PFSK-1 (cell line): ENCODE measurements at regions not wholly inside any gene's neighbourhood (a gene's known extent, or its start where the extent isn't known, plus 50 kb on each side); places are given as distances from the start of the nearest gene placed in this dataset.

Experiments used
- FOXP2 ChIP-seq: optimal IDR thresholded peaks from 2 replicates; pipeline ENCODE3; 2011; ENCODE audit warnings: borderline replicate concordance, control low read depth, inconsistent platforms; ENCODE audit not compliant: insufficient read depth; ENCODE audit errors: extremely low read length, extremely low read depth
- POLR2AphosphoS5 ChIP-seq: IDR thresholded peaks from 2 replicates; pipeline ENCODE4 v1.6.1; 2012; ENCODE audit warnings: low read depth, mild to moderate bottlenecking, control low read depth, low read length, moderate library complexity
- REST ChIP-seq, 2 experiments: IDR thresholded peaks; 2 replicates each; pipeline versions ENCODE4 v1.6.1 to v1.8.0; 2011 to 2012; ENCODE audit warnings: low read depth in 2 of 2, low read length in 2 of 2, control low read depth in 1 of 2, inconsistent platforms in 1 of 2, mild to moderate bottlenecking in 1 of 2, moderate library complexity in 1 of 2; ENCODE audit not compliant: insufficient read depth in 1 of 2
- SIN3A ChIP-seq: IDR thresholded peaks from 2 replicates; pipeline ENCODE4 v1.6.1; 2012; ENCODE audit warnings: mild to moderate bottlenecking, low read length, moderate library complexity, borderline replicate concordance; ENCODE audit not compliant: insufficient read depth
- TAF1 ChIP-seq: IDR thresholded peaks from 2 replicates; pipeline ENCODE4 v1.6.1; 2012; ENCODE audit warnings: low read length, control low read depth, borderline replicate concordance; ENCODE audit not compliant: insufficient read depth

DNA sequence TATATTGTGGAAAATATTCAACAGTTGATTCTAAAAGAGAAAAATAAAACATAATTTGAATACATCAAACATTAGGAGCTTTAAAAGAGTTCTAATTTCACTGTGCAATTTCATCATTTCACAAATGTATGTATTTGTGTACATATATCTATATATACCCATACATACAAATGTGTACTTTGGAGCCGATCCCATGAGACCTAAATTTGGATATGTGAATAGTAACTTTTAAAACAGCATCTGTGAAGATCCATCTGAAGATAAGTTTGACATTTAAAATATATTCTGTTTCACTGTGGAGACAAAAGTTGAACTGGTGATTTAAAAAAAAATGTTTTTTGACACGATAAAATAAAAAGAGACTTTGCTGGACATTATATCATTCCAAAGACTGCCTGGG lies 374.0 kb downstream of the TMA16 start:
- TF ChIP-seq POLR2AphosphoS5 (no peak), REST (IDR thresholded peaks at IDR 0.05; ENCODE audit: insufficient read depth in 1 of 2, low read depth in 2 of 2, low read length in 2 of 2) (no peak), TAF1 (no peak), SIN3A (no peak), FOXP2 (no peak)
